ENCODE measurements at regions not wholly inside any gene's neighbourhood (a gene's known extent, or its start where the extent isn't known, plus 50 kb on each side); places are given as distances from the start of the nearest gene placed in this dataset.
A peak's percentile ranks its signal among the peaks of the same experiment; 100 is the strongest.

GRCh38 chr16:55088098-55088497 lies 157.4 kb downstream of the IRX5 start:
- H3K4me3 ChIP-seq (ENCODE audit: low read depth, low read length): no peak overlapping the region
- TF ChIP-seq MYC (IDR thresholded peaks at IDR 0.05; ENCODE audit: low read depth, low read length) (no peak), POLR2A (IDR thresholded peaks at IDR 0.05; ENCODE audit: extremely low read depth, insufficient read length) (no peak)
- TF ChIP-seq, protein P1, sequence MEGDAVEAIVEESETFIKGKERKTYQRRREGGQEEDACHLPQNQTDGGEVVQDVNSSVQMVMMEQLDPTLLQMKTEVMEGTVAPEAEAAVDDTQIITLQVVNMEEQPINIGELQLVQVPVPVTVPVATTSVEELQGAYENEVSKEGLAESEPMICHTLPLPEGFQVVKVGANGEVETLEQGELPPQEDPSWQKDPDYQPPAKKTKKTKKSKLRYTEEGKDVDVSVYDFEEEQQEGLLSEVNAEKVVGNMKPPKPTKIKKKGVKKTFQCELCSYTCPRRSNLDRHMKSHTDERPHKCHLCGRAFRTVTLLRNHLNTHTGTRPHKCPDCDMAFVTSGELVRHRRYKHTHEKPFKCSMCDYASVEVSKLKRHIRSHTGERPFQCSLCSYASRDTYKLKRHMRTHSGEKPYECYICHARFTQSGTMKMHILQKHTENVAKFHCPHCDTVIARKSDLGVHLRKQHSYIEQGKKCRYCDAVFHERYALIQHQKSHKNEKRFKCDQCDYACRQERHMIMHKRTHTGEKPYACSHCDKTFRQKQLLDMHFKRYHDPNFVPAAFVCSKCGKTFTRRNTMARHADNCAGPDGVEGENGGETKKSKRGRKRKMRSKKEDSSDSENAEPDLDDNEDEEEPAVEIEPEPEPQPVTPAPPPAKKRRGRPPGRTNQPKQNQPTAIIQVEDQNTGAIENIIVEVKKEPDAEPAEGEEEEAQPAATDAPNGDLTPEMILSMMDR (IDR thresholded peaks at IDR 0.05; ENCODE audit: low read depth, low read length): no peak
- TF ChIP-seq, protein P2, sequence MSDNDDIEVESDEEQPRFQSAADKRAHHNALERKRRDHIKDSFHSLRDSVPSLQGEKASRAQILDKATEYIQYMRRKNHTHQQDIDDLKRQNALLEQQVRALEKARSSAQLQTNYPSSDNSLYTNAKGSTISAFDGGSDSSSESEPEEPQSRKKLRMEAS (IDR thresholded peaks at IDR 0.05; ENCODE audit: low read depth, low read length): no peak
- no peak for DNase-seq (ENCODE audit: low read depth)

DNA sequence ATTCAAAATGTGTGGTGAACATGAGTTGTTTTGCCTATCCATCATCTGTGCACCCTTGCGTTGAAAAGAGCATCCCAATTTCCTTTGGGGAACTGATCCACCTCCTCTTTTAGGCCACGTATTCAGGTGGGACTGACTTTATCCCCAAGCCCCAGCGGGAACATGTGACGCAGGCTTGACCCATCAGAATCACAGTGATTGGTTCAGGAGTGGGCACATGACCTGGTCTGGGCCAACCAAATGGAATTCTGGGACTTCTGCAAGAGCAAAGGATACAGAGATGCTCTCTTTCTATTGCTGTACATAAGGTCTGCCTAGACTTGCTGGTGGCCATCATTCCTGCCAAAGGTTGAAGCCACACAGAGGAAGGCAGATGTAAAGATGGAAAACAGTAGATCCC lies 158.9 kb downstream of the IRX5 start:
- no peak for TF ChIP-seq POLR2A (IDR thresholded peaks at IDR 0.05; ENCODE audit: extremely low read depth, insufficient read length)
- no peak overlapping the region for H3K4me3 ChIP-seq (ENCODE audit: low read depth, low read length)
- DNase-seq (ENCODE audit: low read depth): no peak

GRCh38 chr16:55091213-55091870 lies 160.7 kb downstream of the IRX5 start:
- TF ChIP-seq, protein P1 (IDR thresholded peaks at IDR 0.05; ENCODE audit: low read depth, low read length): no peak
- TF ChIP-seq, protein P2 (IDR thresholded peaks at IDR 0.05; ENCODE audit: low read depth, low read length): no peak
- TF ChIP-seq MYC (IDR thresholded peaks at IDR 0.05; ENCODE audit: low read depth, low read length) (no peak), POLR2A (IDR thresholded peaks at IDR 0.05; ENCODE audit: extremely low read depth, insufficient read length) (no peak)
- H3K4me3 ChIP-seq (ENCODE audit: low read depth, low read length): no peak overlapping the region
- DNase-seq (ENCODE audit: low read depth): no peak

DNA sequence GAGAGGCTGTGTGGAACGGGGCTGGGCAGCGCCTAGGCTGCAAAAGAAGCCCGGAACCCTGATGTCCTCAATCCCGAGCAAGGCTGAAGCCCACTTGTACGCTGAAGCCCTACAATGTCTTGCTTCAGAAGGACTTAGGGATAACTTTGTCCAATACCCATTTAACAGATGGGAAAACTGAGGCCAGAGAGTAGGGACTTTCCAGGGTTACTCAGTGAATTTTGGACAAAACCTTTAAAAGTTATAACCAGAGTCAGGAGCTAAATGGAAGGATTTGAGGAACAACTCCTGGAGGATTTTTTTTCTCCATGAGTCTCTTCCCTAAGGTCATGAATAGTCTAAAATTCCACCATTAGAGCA lies 161.2 kb downstream of the IRX5 start:
- H3K4me3 ChIP-seq (ENCODE audit: low read depth, low read length): no peak overlapping the region
- TF ChIP-seq MYC (IDR thresholded peaks at IDR 0.05; ENCODE audit: low read depth, low read length): no peak
- TF ChIP-seq, protein P2 (IDR thresholded peaks at IDR 0.05; ENCODE audit: low read depth, low read length): no peak
- no peak for TF ChIP-seq POLR2A (IDR thresholded peaks at IDR 0.05; ENCODE audit: extremely low read depth, insufficient read length)
- TF ChIP-seq, protein P1 (IDR thresholded peaks at IDR 0.05; ENCODE audit: low read depth, low read length): no peak
- DNase-seq (ENCODE audit: low read depth): no peak

GRCh38 chr16:55100100-55100499 lies 169.4 kb downstream of the IRX5 start:
- H3K4me3 ChIP-seq (ENCODE audit: low read depth, low read length): no peak overlapping the region
- peak; percentile 100 for DNase-seq (ENCODE audit: low read depth)
- TF ChIP-seq POLR2A (IDR thresholded peaks at IDR 0.05; ENCODE audit: extremely low read depth, insufficient read length): no peak
- TF ChIP-seq MYC (IDR thresholded peaks at IDR 0.05; ENCODE audit: low read depth, low read length): peak; percentile 86
- TF ChIP-seq, protein P1 (IDR thresholded peaks at IDR 0.05; ENCODE audit: low read depth, low read length): no peak
- TF ChIP-seq, protein P2 (IDR thresholded peaks at IDR 0.05; ENCODE audit: low read depth, low read length): peak; percentile 49

DNA sequence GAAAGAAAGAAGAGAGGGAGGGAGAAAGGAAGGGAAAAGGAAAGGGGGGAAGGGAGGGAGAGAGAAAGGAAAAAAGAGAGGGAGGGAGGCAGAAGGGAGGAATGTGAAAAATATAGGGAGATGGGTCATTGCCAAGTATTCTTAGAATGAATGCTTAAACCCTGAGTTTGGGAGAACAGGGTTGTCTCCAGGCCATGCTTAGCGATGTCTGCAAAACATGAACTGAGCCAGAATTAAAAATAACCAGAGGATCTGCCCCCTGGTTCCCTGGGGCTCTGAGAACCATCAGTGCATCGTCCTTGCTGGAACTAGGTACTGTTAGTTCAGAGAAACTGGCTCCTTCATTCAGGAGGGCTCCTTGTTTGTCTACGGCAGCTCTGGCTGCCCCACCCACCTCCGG lies 170.4 kb downstream of the IRX5 start:
- DNase-seq (ENCODE audit: low read depth): no peak
- H3K4me3 ChIP-seq (ENCODE audit: low read depth, low read length): no peak overlapping the region
- TF ChIP-seq, protein P2 (IDR thresholded peaks at IDR 0.05; ENCODE audit: low read depth, low read length): no peak
- TF ChIP-seq, protein P1 (IDR thresholded peaks at IDR 0.05; ENCODE audit: low read depth, low read length): no peak
- TF ChIP-seq MYC (IDR thresholded peaks at IDR 0.05; ENCODE audit: low read depth, low read length) (no peak), POLR2A (IDR thresholded peaks at IDR 0.05; ENCODE audit: extremely low read depth, insufficient read length) (no peak)

All from NB4 (cell line).